Osteocyte (in vitro differentiated cells): ENCODE measurements at regions not wholly inside any gene's neighbourhood (a gene's known extent, or its start where the extent isn't known, plus 50 kb on each side); places are given as distances from the start of the nearest gene placed in this dataset.
A peak's percentile ranks its signal among the peaks of the same experiment; 100 is the strongest.

Source experiments
- DNase-seq: peaks from one replicate; pipeline ENCODE4 v3.0.0; 2021; ENCODE audit warnings: mixed read lengths; ENCODE audit not compliant: unreplicated experiment; ENCODE audit errors: extremely low spot score
- H3K27ac Mint-ChIP-seq: one replicate; pipeline ENCODE4 v1.8.0; 2021; ENCODE audit warnings: mild to moderate bottlenecking, mixed read lengths; ENCODE audit not compliant: unreplicated experiment
- H3K27me3 Mint-ChIP-seq: one replicate; pipeline ENCODE4 v1.8.0; 2021; ENCODE audit warnings: mixed read lengths; ENCODE audit not compliant: unreplicated experiment
- H3K36me3 Mint-ChIP-seq: one replicate; pipeline ENCODE4 v1.8.0; 2021; ENCODE audit warnings: mixed read lengths; ENCODE audit not compliant: unreplicated experiment
- H3K4me1 Mint-ChIP-seq: one replicate; pipeline ENCODE4 v1.8.0; 2021; ENCODE audit warnings: mixed read lengths; ENCODE audit not compliant: unreplicated experiment
- H3K4me3 Mint-ChIP-seq: one replicate; pipeline ENCODE4 v1.8.0; 2021; ENCODE audit warnings: mild to moderate bottlenecking, moderate library complexity, mixed read lengths; ENCODE audit not compliant: unreplicated experiment
- H3K9me3 Mint-ChIP-seq: one replicate; pipeline ENCODE4 v1.8.0; 2021; ENCODE audit warnings: mixed read lengths; ENCODE audit not compliant: unreplicated experiment
- CTCF ChIP-seq: fragments of 200-600 bp; sonication (generic); IDR thresholded peaks from 2 replicates; pipeline ENCODE4 v1.5.0; 2021; ENCODE audit warnings: antibody characterized with exemption, mild to moderate bottlenecking, moderate library complexity

DNA sequence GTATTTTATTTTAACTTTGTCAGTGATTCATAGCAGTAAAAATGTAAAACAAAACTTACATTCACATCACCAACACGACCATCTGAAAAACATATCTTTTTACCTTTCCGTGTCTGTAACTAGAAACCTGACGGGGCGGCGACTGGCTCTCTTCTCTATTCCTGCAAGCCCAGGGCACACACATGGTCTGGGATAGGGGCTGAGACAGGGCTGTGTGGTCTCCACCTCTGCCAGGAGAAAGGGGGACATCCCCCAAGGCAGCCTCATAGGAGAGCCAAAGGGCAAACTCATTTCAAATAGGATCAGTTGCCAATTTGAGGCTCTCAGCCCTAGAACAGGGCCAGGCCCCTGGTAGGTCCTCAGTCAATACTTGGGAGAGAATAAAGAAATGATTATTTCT lies 359.4 kb downstream of the TCERG1L start:
- no peak overlapping the region for H3K27ac Mint-ChIP-seq
- H3K4me3 Mint-ChIP-seq: no peak overlapping the region
- H3K27me3 Mint-ChIP-seq: no peaks in the 10 kb centered on the region
- H3K4me1 Mint-ChIP-seq: no peaks in the 10 kb centered on the region
- peaks cover 45% of the 10 kb centered on the region for H3K9me3 Mint-ChIP-seq
- no peak for DNase-seq
- no peak for TF ChIP-seq CTCF
- no peaks in the 10 kb centered on the region for H3K36me3 Mint-ChIP-seq

GRCh38 chr10:130954326-130954905 lies 357.1 kb downstream of the TCERG1L start:
- H3K27me3 Mint-ChIP-seq: no peaks in the 10 kb centered on the region
- no peak overlapping the region for H3K27ac Mint-ChIP-seq
- no peaks in the 10 kb centered on the region for H3K36me3 Mint-ChIP-seq
- DNase-seq: no peak
- no peak for TF ChIP-seq CTCF
- H3K4me3 Mint-ChIP-seq: no peak overlapping the region
- H3K9me3 Mint-ChIP-seq: peaks cover 35% of the 10 kb centered on the region
- H3K4me1 Mint-ChIP-seq: no peaks in the 10 kb centered on the region

- Mint-ChIP-seq H3K4me3 (no peak overlapping the region), H3K9me3 (peaks cover 37% of the 10 kb centered on the region), H3K4me1 (no peaks in the 10 kb centered on the region), H3K27ac (no peak overlapping the region), H3K27me3 (no peaks in the 10 kb centered on the region), H3K36me3 (no peaks in the 10 kb centered on the region)
- TF ChIP-seq CTCF: no peak
- DNase-seq: peak; percentile 63
These were observed 355.3 kb downstream of the TCERG1L start for GRCh38 chr10:130956251-130956650.

DNA sequence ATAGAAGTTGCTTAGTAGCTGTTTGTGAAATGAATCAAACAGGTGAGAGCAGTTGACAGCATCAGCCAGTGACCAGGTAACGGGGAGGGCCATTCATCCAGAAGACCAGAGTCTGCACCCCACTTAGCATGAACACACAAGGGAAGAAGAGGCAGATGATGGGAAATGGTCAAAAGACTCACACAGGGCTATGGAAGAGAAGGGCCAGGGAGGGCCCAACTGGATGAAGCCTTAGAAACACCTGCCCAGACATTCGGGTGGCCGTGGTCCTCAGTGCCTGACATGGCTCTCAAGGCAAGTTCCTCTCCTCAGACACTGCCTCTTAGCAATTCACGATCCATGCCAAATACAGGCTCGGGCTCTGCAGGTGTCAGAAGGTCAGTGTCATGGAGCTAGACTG lies 354.1 kb downstream of the TCERG1L start:
- Mint-ChIP-seq H3K9me3 (peaks cover 42% of the 10 kb centered on the region), H3K36me3 (no peaks in the 10 kb centered on the region), H3K27ac (no peak overlapping the region), H3K4me3 (no peak overlapping the region), H3K27me3 (no peaks in the 10 kb centered on the region), H3K4me1 (no peaks in the 10 kb centered on the region)
- no peak for DNase-seq
- TF ChIP-seq CTCF: no peak

DNA sequence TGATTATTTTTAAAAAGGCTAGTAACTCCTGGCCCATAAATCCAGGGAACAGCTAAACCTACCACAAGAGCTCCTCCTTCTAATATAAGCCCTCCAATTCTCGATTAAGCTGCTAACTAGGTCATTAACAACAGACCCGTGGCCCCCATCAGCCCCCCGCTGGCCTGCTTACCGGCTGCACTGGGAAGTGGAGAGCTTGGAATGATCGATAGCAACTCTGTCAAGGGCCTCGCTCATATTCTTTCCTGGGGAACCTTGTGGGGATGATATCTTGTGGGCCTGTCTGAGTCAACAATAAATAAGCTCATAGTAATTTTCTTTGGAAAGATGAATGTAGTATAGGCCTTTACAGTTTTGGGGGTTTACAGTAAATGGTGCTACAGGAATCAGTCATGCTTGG lies 353.5 kb downstream of the TCERG1L start:
- peak; percentile 62 for DNase-seq
- no peak for TF ChIP-seq CTCF
- Mint-ChIP-seq H3K27me3 (no peaks in the 10 kb centered on the region), H3K4me3 (no peak overlapping the region), H3K27ac (no peak overlapping the region), H3K36me3 (no peaks in the 10 kb centered on the region), H3K4me1 (no peaks in the 10 kb centered on the region), H3K9me3 (peaks cover 43% of the 10 kb centered on the region)
